ENCODE measurements at regions not wholly inside any gene's neighbourhood (a gene's known extent, or its start where the extent isn't known, plus 50 kb on each side); places are given as distances from the start of the nearest gene placed in this dataset.
A peak's percentile ranks its signal among the peaks of the same experiment; 100 is the strongest.

- Histone ChIP-seq H3K27ac (peak overlapping the region; percentile 88), H3K36me3 (no peaks in the 10 kb centered on the region), H3K27me3 (replicated peaks) (no peaks in the 10 kb centered on the region), H3K4me3 (no peak overlapping the region), H3K9me3 (replicated peaks) (no peaks in the 10 kb centered on the region), H3K4me1 (replicated peaks) (peaks cover 31% of the 10 kb centered on the region)
- DNase-seq (ENCODE audit: low read depth in 1 of 2, low spot score in 2 of 2): peak in 1 of 2 experiments; percentile 6
Observed at GRCh38 chr9:106798016-106798799, 64.8 kb upstream of the ZNF462 start.

- no peaks in the 10 kb centered on the region for H3K27me3 ChIP-seq (replicated peaks)
- no peak overlapping the region for H3K4me3 ChIP-seq
- no peaks in the 10 kb centered on the region for H3K9me3 ChIP-seq (replicated peaks)
- no peaks in the 10 kb centered on the region for H3K36me3 ChIP-seq
- DNase-seq (ENCODE audit: low read depth in 1 of 2, low spot score in 2 of 2): peak; percentile 46 to 87
- H3K27ac ChIP-seq: peak overlapping the region; percentile 88
- peaks cover 31% of the 10 kb centered on the region for H3K4me1 ChIP-seq (replicated peaks)
Observed at GRCh38 chr9:106799152-106799551, 63.8 kb upstream of the ZNF462 start.

GRCh38 chr9:106800701-106801270 is 62.2 kb upstream of the ZNF462 start:
- H3K4me3 ChIP-seq: no peak overlapping the region
- H3K9me3 ChIP-seq (replicated peaks): no peaks in the 10 kb centered on the region
- H3K27me3 ChIP-seq (replicated peaks): no peaks in the 10 kb centered on the region
- peaks cover 31% of the 10 kb centered on the region for H3K4me1 ChIP-seq (replicated peaks)
- H3K36me3 ChIP-seq: no peaks in the 10 kb centered on the region
- no peak overlapping the region for H3K27ac ChIP-seq
- DNase-seq (ENCODE audit: low read depth in 1 of 2, low spot score in 2 of 2): no peak

- no peaks in the 10 kb centered on the region for H3K27me3 ChIP-seq (replicated peaks)
- no peaks in the 10 kb centered on the region for H3K9me3 ChIP-seq (replicated peaks)
- H3K36me3 ChIP-seq: no peaks in the 10 kb centered on the region
- no peak overlapping the region for H3K4me3 ChIP-seq
- peaks cover 31% of the 10 kb centered on the region for H3K4me1 ChIP-seq (replicated peaks)
- no peak for DNase-seq (ENCODE audit: low read depth in 1 of 2, low spot score in 2 of 2)
- H3K27ac ChIP-seq: no peak overlapping the region
Observed at GRCh38 chr9:106801816-106802215, 61.1 kb upstream of the ZNF462 start.
